Activated CD4-positive, alpha-beta T cell treated with anti-CD3 and anti-CD28 coated beads, Interleukin-2, amount 50 U/mL, for 16 hours (primary cell): ENCODE measurements at regions not wholly inside any gene's neighbourhood (a gene's known extent, or its start where the extent isn't known, plus 50 kb on each side); places are given as distances from the start of the nearest gene placed in this dataset.

Experiments
- DNase-seq: peaks from one replicate; pipeline ENCODE4 v3.0.0-alpha.2; 2020

DNA sequence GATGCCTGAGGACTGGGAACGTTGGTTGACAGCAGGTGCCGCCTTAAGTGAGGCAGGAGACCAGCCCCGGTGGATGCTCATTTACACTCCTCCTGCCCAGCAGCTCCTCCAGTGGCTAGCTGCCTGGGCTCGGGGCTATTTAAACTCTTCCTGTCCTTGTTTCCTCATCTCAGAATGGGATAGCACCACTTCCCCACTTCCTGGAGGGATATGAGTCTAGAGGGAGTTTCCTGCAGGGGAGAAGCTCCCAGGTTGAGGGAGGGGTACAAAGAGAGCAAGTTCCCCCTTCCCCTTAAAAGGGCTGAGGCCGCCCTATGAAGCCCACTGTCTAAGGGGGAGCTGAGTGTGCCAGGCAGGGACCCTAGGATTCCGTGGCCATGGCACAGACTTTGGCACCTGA, 311.2 kb downstream of the AACS start:
- no peak for DNase-seq

DNA sequence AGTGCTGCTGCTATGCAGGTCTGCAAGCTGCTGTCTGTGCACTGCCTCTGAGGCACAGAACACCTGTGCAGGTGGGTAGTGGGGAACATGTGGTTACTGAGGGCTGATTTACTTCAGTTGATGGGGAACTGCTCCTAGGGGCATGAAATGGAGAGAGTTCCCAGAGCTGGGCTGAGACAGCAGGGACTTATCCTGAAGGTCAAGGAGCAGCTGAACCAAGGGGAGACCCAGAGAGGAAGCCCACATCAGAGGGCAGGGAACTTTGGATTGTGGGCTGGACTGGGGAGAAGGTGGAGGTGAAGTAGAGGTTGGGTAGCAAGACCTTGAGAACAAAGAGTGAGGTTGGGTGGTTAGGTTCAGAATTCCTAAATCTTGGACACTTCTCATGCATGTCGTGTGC, 311.9 kb downstream of the AACS start:
- DNase-seq, result no peak

GRCh38 chr12:125381373-125381772, 316.1 kb downstream of the AACS start:
- DNase-seq, result no peak

DNA sequence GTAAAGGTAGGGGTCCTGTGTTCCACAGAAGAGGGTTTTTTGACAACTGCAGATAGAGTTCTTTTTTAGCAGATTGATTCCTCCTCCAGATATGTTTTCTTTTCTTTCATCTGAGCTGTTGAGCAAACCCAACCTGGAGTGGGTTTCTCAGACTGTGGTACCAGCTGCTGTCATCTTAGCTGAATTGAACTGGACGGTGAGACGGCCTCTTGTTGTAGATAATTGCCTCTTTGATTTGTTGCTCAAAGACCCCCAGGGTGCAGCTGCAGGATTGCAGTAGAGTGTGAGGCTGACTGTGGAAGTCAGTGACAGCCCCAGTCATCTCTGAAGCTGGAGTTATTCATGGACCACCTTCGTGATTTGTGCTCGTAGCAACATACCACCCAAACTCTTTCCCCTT, 317.7 kb downstream of the AACS start:
- DNase-seq, result no peak

- no peak for DNase-seq
Observed at GRCh38 chr12:125386652-125387051, 321.4 kb downstream of the AACS start.

DNA sequence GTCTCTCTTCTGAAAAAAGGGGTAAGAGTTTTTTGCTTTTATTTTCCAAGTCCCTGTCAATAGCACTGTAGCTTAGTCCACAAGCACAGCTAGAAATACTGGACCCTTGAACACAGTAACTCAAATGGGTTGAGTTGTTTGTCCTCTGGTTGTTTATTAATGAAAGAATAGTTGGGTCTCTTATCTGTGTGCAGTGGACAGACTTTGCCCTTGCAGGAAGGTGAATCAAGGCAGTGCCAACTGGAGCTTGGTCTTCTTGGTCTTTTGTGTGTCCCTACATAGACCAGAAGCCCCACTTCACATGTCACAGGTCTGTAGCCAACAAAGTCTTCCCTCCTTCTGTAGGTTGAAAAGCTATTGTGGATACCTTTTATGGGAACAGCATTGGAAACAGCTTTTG, 322.0 kb downstream of the AACS start:
- no peak for DNase-seq

DNA sequence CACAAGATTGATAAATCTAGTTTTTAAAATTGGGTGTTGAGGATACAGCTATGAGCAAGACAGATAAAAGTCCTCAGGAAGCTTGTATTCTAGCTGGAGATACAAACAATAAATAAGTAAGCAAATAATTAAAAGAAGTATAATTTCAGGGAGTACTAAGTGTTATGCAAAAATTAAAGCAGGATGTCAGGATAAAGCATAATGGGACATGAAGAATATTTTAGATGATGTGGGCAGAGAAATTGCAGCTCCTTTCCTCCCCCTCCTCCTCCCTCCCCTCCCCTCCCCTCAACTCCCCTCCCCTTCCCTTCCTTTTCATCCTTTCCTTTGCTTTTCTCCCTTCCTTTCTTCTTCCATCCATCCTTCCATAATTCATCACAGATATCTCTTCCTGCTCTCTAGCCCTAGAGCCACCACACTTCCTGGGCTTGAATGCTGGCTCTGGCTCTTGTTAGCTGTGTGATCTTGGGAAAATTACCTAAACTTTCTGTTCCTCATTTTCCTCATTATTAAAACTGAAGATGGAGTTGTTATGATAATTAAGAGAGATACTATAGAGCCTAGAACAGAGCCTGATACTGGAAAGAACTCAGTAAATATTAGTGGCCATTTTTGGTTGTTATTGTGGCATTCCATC, 323.9 kb downstream of the AACS start:
- no peak for DNase-seq

GRCh38 chr12:125393569-125393968, 328.3 kb downstream of the AACS start:
- DNase-seq, result no peak

DNA sequence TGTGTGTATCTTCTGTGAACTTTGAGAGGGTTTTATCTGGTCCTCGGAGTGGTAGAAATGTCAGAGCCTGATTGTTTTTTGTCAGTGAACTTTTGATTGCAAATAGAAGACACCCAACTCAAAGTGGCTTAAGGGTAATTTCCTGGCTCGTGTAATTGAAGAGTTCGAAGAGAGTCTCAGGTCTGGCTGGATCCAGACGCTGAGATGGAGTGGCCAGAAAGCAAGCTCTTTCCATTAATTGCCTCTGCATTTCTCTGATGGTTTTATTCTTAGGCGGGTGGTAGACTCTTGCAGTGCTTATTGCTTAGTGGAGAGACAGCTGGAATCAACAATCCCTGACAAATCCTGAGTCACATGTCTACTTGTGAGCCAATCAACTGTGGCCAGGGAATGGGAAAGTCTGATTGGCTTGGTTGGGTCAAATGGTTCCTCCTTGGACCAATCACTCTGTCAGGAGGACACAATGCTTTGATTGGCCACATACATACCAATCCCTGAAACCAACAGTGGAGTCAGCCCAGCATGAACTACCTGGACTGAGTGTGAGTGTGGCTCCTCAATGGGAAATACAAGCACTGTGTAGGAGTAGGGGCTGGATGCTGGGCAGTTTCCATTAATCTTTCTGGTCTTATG, 330.5 kb downstream of the AACS start:
- no peak for DNase-seq

DNA sequence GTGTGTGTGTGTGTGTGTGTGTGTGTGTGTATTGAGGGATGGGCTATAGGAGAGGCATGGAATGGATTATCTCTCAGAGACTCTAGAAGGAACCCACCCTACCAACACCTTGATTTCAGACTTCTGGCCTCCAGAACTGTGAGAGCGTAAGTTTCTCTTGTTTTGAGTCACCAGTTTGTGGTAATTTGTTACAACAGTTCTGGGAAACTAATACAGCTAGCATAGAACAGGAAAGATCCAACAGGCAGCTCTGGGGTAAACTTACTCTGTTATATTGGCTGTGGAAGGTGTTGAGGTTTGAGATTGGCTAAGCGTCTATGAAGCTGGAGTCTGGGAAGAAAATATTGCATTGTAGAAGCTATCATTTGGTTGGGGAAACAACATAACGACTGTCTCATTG, 334.3 kb downstream of the AACS start:
- DNase-seq, result peak; percentile 61

GRCh38 chr12:125402874-125403789, 337.9 kb downstream of the AACS start:
- peak; percentile 51 for DNase-seq

GRCh38 chr12:125403843-125404242, 338.6 kb downstream of the AACS start:
- no peak for DNase-seq

GRCh38 chr12:125406131-125406530, 340.9 kb downstream of the AACS start:
- no peak for DNase-seq

- DNase-seq, result no peak
Observed at GRCh38 chr12:125408718-125409117, 343.5 kb downstream of the AACS start.

DNA sequence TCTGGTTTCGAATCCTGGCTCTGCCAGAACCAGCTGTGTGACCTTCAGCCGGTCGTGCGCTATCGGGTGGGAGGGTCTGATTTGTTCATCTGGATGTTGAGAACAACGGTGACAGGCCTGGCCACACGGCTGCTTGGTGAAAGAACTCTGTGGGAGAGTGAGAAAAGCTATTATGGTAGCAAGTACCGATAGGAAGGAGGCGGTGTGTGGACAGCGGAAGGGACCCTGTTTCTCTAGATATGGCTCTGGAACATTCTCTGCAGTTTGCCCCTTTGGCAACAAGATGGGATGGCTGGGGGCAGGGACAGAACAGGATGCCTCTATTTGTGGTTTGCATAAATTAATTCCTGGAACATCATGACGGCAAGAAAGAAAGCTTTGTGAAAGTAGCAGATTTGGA, 347.3 kb downstream of the AACS start:
- no peak for DNase-seq

DNA sequence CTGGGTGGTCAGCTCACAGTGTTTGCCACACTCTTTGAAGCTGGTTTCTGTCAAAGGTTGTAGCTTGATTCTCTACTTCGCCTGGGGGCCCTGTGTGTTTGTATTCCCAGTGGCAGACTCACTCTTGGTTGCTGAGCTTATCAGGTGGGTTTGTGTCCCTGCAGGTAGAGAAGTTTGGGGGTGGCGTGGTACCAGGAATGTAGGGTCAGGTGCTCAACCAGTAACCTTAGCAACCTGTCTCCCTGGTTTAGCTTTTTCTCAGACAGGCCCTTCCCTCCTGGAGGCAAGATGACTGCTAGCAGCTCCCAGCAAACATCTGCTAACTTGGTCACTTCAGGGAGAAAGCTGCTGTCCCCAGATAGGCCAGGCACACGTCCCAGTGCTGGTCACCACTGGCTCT, 352.2 kb downstream of the AACS start:
- no peak for DNase-seq

GRCh38 chr12:125418902-125419564, 353.8 kb downstream of the AACS start:
- DNase-seq, result no peak

DNA sequence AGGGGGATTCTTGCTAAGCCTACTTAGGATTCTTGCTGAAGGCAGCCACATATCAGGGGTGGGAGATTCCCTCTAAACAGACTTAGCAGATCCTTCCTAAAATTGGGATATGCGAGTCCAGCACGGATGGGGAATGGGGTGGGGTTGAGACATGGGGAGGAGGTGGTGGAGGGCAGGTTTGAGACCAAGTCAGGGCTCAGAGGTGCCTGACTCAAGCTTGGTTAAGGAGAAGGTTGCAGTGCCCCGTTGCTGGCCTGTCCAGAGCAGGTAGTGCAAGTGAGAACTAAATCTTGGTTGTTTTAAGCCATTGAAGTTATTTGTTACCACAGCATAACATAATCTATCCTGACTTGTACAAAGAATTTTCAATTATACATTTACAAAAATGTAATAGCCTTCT, 359.7 kb downstream of the AACS start:
- DNase-seq, result no peak

GRCh38 chr12:125431516-125431915, 366.3 kb downstream of the AACS start:
- DNase-seq, result no peak

- DNase-seq, result no peak
Observed at GRCh38 chr12:125434131-125434530, 368.9 kb downstream of the AACS start.

- DNase-seq, result no peak
Observed at GRCh38 chr12:125434936-125435443, 369.8 kb downstream of the AACS start.

DNA sequence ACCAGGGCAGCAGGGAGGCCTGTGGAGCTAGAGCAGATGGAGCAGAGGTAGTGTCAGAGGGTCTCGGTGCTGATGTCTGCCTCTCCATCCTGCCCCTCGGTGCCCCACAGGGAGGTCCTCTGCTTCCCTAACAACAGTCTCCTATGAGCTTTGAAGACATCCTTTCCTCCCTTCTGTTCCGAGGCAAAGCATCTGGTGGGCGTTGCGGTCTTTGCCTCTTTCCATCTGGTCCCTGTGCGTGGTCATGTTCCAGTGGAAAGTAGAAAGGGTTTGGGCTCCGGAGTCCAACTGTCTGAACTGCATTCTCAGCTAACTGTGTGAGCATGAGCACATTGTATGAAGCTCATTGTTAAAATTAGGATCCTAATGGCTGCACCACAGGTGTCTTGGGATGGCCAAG, 370.6 kb downstream of the AACS start:
- no peak for DNase-seq

GRCh38 chr12:125436686-125437085, 371.5 kb downstream of the AACS start:
- no peak for DNase-seq
